B cell (primary cell): ENCODE measurements at regions not wholly inside any gene's neighbourhood (a gene's known extent, or its start where the extent isn't known, plus 50 kb on each side); places are given as distances from the start of the nearest gene placed in this dataset.
"Not testable (repeated sequence)": the region's sequence is repeated elsewhere in the genome, so short reads cannot be mapped to it uniquely, and the experiment has no call there.

ENCODE experiments used
- EZH2 ChIP-seq: IDR thresholded peaks from 2 replicates; pipeline ENCODE4 v1.6.1; 2012; ENCODE audit warnings: borderline replicate concordance, low read depth, mild to moderate bottlenecking, moderate library complexity, low read length; ENCODE audit not compliant: insufficient read depth, poor library complexity, severe bottlenecking
- TF ChIP-seq, protein P1 (sequence below): fragments of 200-600 bp; IDR thresholded peaks from one replicate; pipeline ENCODE4 v1.8.0; 2022; ENCODE audit warnings: antibody characterized with exemption, mild to moderate bottlenecking

DNA sequence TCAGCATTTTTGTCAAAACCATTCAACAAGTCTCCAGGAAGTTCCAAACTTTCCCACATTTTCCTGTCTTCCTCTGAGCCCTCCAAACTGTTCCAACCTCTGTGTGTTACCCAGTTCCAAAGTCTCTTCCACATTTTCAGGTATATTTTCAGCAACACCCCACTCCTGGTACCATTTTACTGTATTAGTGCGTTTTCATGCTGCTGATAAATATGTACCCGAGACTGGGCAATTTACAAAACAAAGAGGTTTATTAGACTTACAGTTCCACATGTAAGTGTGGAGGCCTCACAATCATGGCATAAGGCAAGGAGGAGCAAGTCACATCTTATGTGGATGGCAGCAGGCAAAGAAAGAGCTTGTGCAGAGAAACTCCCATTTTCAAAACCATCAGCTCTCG is 315.9 kb upstream of the ESRRG start:
- TF ChIP-seq, protein P1, sequence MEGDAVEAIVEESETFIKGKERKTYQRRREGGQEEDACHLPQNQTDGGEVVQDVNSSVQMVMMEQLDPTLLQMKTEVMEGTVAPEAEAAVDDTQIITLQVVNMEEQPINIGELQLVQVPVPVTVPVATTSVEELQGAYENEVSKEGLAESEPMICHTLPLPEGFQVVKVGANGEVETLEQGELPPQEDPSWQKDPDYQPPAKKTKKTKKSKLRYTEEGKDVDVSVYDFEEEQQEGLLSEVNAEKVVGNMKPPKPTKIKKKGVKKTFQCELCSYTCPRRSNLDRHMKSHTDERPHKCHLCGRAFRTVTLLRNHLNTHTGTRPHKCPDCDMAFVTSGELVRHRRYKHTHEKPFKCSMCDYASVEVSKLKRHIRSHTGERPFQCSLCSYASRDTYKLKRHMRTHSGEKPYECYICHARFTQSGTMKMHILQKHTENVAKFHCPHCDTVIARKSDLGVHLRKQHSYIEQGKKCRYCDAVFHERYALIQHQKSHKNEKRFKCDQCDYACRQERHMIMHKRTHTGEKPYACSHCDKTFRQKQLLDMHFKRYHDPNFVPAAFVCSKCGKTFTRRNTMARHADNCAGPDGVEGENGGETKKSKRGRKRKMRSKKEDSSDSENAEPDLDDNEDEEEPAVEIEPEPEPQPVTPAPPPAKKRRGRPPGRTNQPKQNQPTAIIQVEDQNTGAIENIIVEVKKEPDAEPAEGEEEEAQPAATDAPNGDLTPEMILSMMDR, result not testable (repeated sequence)
- TF ChIP-seq EZH2, result not testable (repeated sequence)
